Fibroblast of pulmonary artery (primary cell): ENCODE measurements at regions not wholly inside any gene's neighbourhood (a gene's known extent, or its start where the extent isn't known, plus 50 kb on each side); places are given as distances from the start of the nearest gene placed in this dataset.

Experiments used
- DNase-seq: peaks from one replicate; pipeline ENCODE4 v3.0.0-alpha.2; 2010; ENCODE audit warnings: low read depth
- H3K4me3 ChIP-seq: replicated peaks from 2 replicates; pipeline ENCODE4 v1.5.1; 2011; ENCODE audit warnings: low read depth, mild to moderate bottlenecking, control low read depth, low read length, moderate library complexity
- TF ChIP-seq, protein P1 (sequence below): IDR thresholded peaks from 2 replicates; pipeline ENCODE4 v1.5.1; 2011; ENCODE audit warnings: mild to moderate bottlenecking, control low read depth, low read length, inconsistent platforms; ENCODE audit errors: missing control alignments

DNA sequence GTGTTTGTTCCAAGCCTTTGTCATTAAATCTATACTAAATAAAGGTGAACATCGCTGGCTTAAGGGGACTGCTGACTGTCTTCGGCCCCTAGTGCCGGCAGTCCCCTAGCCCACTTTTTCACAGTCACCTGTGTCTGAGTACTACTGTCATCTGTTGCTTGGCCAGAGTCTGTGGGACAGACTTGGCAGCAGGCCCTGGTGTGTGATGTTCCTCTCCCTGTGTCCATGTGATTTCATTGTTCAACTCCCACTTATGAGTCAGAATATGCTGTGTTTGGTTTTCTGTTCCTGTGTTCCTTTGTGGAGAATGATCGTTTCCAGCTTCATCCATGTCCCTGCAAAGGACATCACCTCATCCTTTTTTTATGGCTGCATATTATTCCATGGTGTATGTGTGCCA lies 133.4 kb downstream of the HAO1 start:
- DNase-seq: peak; percentile 27
- TF ChIP-seq, protein P1, sequence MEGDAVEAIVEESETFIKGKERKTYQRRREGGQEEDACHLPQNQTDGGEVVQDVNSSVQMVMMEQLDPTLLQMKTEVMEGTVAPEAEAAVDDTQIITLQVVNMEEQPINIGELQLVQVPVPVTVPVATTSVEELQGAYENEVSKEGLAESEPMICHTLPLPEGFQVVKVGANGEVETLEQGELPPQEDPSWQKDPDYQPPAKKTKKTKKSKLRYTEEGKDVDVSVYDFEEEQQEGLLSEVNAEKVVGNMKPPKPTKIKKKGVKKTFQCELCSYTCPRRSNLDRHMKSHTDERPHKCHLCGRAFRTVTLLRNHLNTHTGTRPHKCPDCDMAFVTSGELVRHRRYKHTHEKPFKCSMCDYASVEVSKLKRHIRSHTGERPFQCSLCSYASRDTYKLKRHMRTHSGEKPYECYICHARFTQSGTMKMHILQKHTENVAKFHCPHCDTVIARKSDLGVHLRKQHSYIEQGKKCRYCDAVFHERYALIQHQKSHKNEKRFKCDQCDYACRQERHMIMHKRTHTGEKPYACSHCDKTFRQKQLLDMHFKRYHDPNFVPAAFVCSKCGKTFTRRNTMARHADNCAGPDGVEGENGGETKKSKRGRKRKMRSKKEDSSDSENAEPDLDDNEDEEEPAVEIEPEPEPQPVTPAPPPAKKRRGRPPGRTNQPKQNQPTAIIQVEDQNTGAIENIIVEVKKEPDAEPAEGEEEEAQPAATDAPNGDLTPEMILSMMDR: no peak
- no peak overlapping the region for H3K4me3 ChIP-seq

- TF ChIP-seq, protein P1: no peak
- no peak overlapping the region for H3K4me3 ChIP-seq
- no peak for DNase-seq
These were observed 123.0 kb downstream of the HAO1 start for GRCh38 chr20:7817286-7817685.

DNA sequence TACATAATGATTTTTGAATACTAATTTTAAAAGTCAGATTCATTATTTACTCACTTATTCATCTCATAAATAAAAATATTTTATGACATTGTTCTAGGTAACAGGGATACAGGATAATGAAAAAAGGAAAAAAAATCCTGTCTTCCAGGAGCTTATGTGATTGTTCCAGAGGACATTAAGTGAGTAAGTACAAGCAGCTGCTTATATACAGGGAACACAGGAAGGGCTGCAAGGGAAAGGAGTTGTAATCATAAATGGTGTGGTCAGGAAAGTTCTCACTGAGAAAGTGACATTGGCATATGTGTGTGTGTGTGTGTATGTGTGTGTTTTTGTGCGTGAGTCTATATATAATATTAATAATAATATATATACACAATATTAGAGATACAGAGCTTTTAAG lies 121.8 kb downstream of the HAO1 start:
- DNase-seq: no peak
- no peak overlapping the region for H3K4me3 ChIP-seq
- TF ChIP-seq, protein P1: no peak

DNA sequence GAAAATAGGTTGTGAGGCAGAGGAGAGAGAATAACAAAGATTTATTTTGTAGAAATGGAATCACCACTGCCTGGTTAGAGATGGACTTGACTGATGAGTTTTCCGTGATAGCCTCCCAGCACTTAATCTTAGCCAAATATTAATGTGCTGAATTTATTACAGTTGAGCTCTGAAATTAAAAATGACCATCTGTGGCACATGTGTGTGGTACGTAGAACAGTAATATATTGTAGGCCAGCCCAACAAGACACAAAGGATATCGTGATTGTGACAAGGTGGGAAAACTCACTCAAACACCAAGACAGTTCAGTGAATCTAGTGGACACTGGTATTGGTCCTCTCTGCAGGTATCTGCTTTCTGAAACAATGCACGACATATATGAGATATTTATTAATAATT lies 119.4 kb downstream of the HAO1 start:
- TF ChIP-seq, protein P1: no peak
- H3K4me3 ChIP-seq: no peak overlapping the region
- DNase-seq: no peak

DNA sequence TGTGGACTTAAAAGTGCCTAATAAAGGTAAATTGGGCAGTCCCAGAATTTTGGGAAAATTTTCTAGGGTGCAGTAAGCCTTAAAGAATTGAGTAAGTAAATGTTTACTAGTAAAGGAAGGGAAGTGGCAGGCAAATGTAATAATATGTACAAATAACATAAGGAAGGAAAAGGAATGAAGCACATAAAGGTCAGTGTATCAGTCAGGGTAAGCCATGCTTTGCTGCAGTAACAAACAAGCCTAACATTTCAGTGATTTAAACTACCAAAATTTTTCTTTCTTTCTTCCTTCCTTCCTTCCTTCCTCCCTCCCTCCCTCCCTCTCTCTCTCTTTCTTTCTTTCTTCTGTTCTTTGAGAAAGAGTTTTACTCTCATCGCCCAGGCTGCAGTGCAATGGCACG lies 117.5 kb downstream of the HAO1 start:
- no peak overlapping the region for H3K4me3 ChIP-seq
- TF ChIP-seq, protein P1: no peak
- no peak for DNase-seq

DNA sequence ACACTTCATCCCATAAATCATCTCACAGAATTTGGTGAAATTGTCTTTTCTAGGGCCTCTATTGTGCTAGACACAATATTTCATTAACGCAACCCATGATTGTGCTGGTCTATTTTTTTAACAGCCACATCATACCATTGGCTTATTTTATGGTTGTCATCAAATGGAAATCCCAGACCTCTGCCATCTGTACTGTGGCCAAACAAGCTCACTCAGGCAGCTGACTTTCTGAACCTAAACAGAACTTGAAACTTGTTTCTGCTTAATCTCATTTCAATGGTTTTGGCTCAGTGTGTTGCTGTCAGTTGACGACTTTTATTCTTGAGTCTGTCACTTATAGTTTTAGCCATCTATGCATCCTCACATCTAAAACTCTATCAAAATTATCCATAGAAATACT lies 111.8 kb downstream of the HAO1 start:
- TF ChIP-seq, protein P1: no peak
- DNase-seq: peak; percentile 50
- H3K4me3 ChIP-seq: no peak overlapping the region

DNA sequence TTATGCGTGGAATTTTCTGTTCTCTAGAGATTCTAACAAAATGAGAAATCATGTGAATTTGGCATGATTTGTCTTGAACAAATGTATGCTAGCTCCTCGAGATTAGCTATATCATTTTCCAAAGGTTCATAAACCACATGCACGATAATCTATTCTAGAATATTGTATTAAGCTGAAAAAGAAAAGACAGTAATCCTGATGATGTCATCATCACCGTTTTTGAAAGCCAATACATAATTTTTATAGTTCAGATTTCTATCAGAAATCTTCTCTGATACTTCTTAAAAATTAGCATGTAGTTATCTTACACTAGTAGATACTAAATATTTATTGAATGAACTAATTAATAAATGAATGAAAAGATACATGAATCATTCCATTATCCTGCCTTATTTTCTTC lies 111.2 kb downstream of the HAO1 start:
- no peak overlapping the region for H3K4me3 ChIP-seq
- DNase-seq: no peak
- TF ChIP-seq, protein P1: no peak
